Endothelial cell of hepatic sinusoid (primary cell): ENCODE measurements at regions not wholly inside any gene's neighbourhood (a gene's known extent, or its start where the extent isn't known, plus 50 kb on each side); places are given as distances from the start of the nearest gene placed in this dataset.

ENCODE experiments used
- in situ Hi-C: cut with HindIII; loops from 2 replicates; pipeline ENCODE4 v1.10.0; 2017; ENCODE audit warnings: low sequenced_read_pairs

- in situ Hi-C loops: no loop called here
Measured at GRCh38 chr18:8942909-8943545, 159.5 kb upstream of the NDUFV2 start.

GRCh38 chr18:8943900-8944870 lies 158.3 kb upstream of the NDUFV2 start:
- in situ Hi-C loops: no loop called here

GRCh38 chr18:8944871-8945245 lies 157.6 kb upstream of the NDUFV2 start:
- in situ Hi-C loops: no loop called here

GRCh38 chr18:8945514-8945913 lies 157.0 kb upstream of the NDUFV2 start:
- in situ Hi-C loops: no loop called here

- in situ Hi-C loops: no loop called here
Measured at GRCh38 chr18:8946066-8946838, 156.2 kb upstream of the NDUFV2 start.

GRCh38 chr18:8947566-8947965 lies 154.9 kb upstream of the NDUFV2 start:
- in situ Hi-C loops: no loop called here

- in situ Hi-C loops: no loop called here
Measured at GRCh38 chr18:8948011-8948410, 154.5 kb upstream of the NDUFV2 start.

- in situ Hi-C loops: no loop called here
Measured at GRCh38 chr18:8948471-8949149, 153.9 kb upstream of the NDUFV2 start.

- in situ Hi-C loops: no loop called here
Measured at GRCh38 chr18:8949206-8949605, 153.3 kb upstream of the NDUFV2 start.

- in situ Hi-C loops: no loop called here
Measured at GRCh38 chr18:8951491-8951890, 151.0 kb upstream of the NDUFV2 start.

GRCh38 chr18:8952174-8952573 lies 150.3 kb upstream of the NDUFV2 start:
- in situ Hi-C loops: no loop called here

GRCh38 chr18:8952769-8953760 lies 149.4 kb upstream of the NDUFV2 start:
- in situ Hi-C loops: no loop called here

GRCh38 chr18:8957731-8958130 lies 144.8 kb upstream of the NDUFV2 start:
- in situ Hi-C loops: no loop called here

GRCh38 chr18:8958660-8959059 lies 143.8 kb upstream of the NDUFV2 start:
- in situ Hi-C loops: no loop called here

- in situ Hi-C loops: no loop called here
Measured at GRCh38 chr18:8959551-8960135, 142.9 kb upstream of the NDUFV2 start.

GRCh38 chr18:8960740-8961657 lies 141.5 kb upstream of the NDUFV2 start:
- in situ Hi-C loops: no loop called here

GRCh38 chr18:8962192-8962779 lies 140.2 kb upstream of the NDUFV2 start:
- in situ Hi-C loops: no loop called here
